Duodenal mucosa (tissue), 2 donors: ENCODE measurements at regions not wholly inside any gene's neighbourhood (a gene's known extent, or its start where the extent isn't known, plus 50 kb on each side); places are given as distances from the start of the nearest gene placed in this dataset.
A peak's percentile ranks its signal among the peaks of the same experiment; 100 is the strongest.
"Not testable (repeated sequence)": the region's sequence is repeated elsewhere in the genome, so short reads cannot be mapped to it uniquely, and the experiment has no call there.

Experiments
- H3K27ac ChIP-seq: one replicate; pipeline ENCODE4 v1.7.0; 2013; ENCODE audit warnings: low read depth, low read length
- H3K27me3 ChIP-seq, 2 donors: one replicate each; pipeline ENCODE4 v1.7.0; 2013; ENCODE audit warnings: low read length in 2 of 2, control low read depth in 1 of 2; ENCODE audit not compliant: insufficient read depth in 2 of 2, control insufficient read depth in 1 of 2
- H3K36me3 ChIP-seq, 2 donors: one replicate each; pipeline ENCODE4 v1.7.0; 2013; ENCODE audit warnings: low read length in 2 of 2, control low read depth in 1 of 2; ENCODE audit not compliant: insufficient read depth in 2 of 2, control insufficient read depth in 1 of 2
- H3K4me1 ChIP-seq, 2 donors: one replicate each; pipeline ENCODE4 v1.7.0; 2013; ENCODE audit warnings: low read length in 2 of 2, control low read depth in 1 of 2; ENCODE audit not compliant: insufficient read depth in 2 of 2, control insufficient read depth in 1 of 2
- H3K4me3 ChIP-seq, 2 donors: one replicate each; pipeline ENCODE4 v1.7.0; 2013; ENCODE audit warnings: low read length in 2 of 2, low read depth in 1 of 2
- H3K9ac ChIP-seq, 2 donors: one replicate each; pipeline ENCODE4 v1.7.0; 2013; ENCODE audit warnings: low read length in 2 of 2, low read depth in 1 of 2
- H3K9me3 ChIP-seq, 2 donors: one replicate each; pipeline ENCODE4 v1.7.0; 2013; ENCODE audit warnings: low read length in 2 of 2, control low read depth in 1 of 2; ENCODE audit not compliant: control insufficient read depth in 1 of 2

- H3K4me1 ChIP-seq, H3K27ac ChIP-seq, H3K36me3 ChIP-seq, H3K4me3 ChIP-seq, H3K9ac ChIP-seq, H3K9me3 ChIP-seq, H3K27me3 ChIP-seq: not testable (repeated sequence)
Measured at GRCh38 chr15:30801140-30801895, 102.4 kb upstream of the FAN1 start.

GRCh38 chr15:30802001-30802400 is 101.7 kb upstream of the FAN1 start:
- H3K27me3 ChIP-seq, H3K4me1 ChIP-seq, H3K36me3 ChIP-seq, H3K27ac ChIP-seq, H3K9ac ChIP-seq, H3K9me3 ChIP-seq, H3K4me3 ChIP-seq: not testable (repeated sequence)

- not testable (repeated sequence) for H3K4me3 ChIP-seq, H3K27ac ChIP-seq, H3K27me3 ChIP-seq, H3K36me3 ChIP-seq, H3K4me1 ChIP-seq, H3K9me3 ChIP-seq, H3K9ac ChIP-seq
Measured at GRCh38 chr15:30803703-30804102, 100.0 kb upstream of the FAN1 start.

GRCh38 chr15:30816430-30816829 is 87.3 kb upstream of the FAN1 start:
- no peak overlapping the region for H3K27ac ChIP-seq
- H3K27me3 ChIP-seq, result no peaks in the 10 kb centered on the region
- H3K4me3 ChIP-seq, result no peak overlapping the region
- H3K9ac ChIP-seq, result no peak overlapping the region
- no peaks in the 10 kb centered on the region for H3K4me1 ChIP-seq
- no peaks in the 10 kb centered on the region for H3K9me3 ChIP-seq
- H3K36me3 ChIP-seq, result no peaks in the 10 kb centered on the region

GRCh38 chr15:30823068-30823813 is 80.5 kb upstream of the FAN1 start:
- peak overlapping the region; percentile 24 to 40 for H3K4me3 ChIP-seq
- H3K9ac ChIP-seq, H3K4me1 ChIP-seq, H3K27me3 ChIP-seq, H3K36me3 ChIP-seq, H3K9me3 ChIP-seq, H3K27ac ChIP-seq: not testable (repeated sequence)

GRCh38 chr15:30824518-30825195 is 79.1 kb upstream of the FAN1 start:
- Histone ChIP-seq H3K4me1 (no peaks in the 10 kb centered on the region), H3K36me3 (no peaks in the 10 kb centered on the region), H3K27me3 (no peaks in the 10 kb centered on the region), H3K27ac (no peak overlapping the region), H3K9ac (no peak overlapping the region), H3K4me3 (no peak overlapping the region), H3K9me3 (no peaks in the 10 kb centered on the region)

- no peaks in the 10 kb centered on the region for H3K27me3 ChIP-seq
- no peaks in the 10 kb centered on the region for H3K9me3 ChIP-seq
- no peak overlapping the region for H3K27ac ChIP-seq
- H3K4me1 ChIP-seq, result no peaks in the 10 kb centered on the region
- H3K36me3 ChIP-seq, result no peaks in the 10 kb centered on the region
- H3K4me3 ChIP-seq, result no peak overlapping the region
- no peak overlapping the region for H3K9ac ChIP-seq
Measured at GRCh38 chr15:30827625-30828303, 76.0 kb upstream of the FAN1 start.

GRCh38 chr15:30828304-30828639 is 75.4 kb upstream of the FAN1 start:
- H3K9me3 ChIP-seq, H3K4me1 ChIP-seq, H3K9ac ChIP-seq, H3K27ac ChIP-seq, H3K4me3 ChIP-seq, H3K36me3 ChIP-seq, H3K27me3 ChIP-seq: not testable (repeated sequence)

- no peaks in the 10 kb centered on the region for H3K27me3 ChIP-seq
- no peak overlapping the region for H3K9ac ChIP-seq
- H3K9me3 ChIP-seq, result no peaks in the 10 kb centered on the region
- H3K4me3 ChIP-seq, result no peak overlapping the region
- H3K27ac ChIP-seq, result no peak overlapping the region
- no peaks in the 10 kb centered on the region for H3K36me3 ChIP-seq
- H3K4me1 ChIP-seq, result no peaks in the 10 kb centered on the region
Measured at GRCh38 chr15:30830961-30831360, 72.8 kb upstream of the FAN1 start.

GRCh38 chr15:30833379-30833778 is 70.3 kb upstream of the FAN1 start:
- not testable (repeated sequence) for H3K27me3 ChIP-seq, H3K4me3 ChIP-seq, H3K36me3 ChIP-seq, H3K9ac ChIP-seq, H3K4me1 ChIP-seq, H3K9me3 ChIP-seq, H3K27ac ChIP-seq
